Pancreas (tissue), 10 donors: ENCODE measurements at regions not wholly inside any gene's neighbourhood (a gene's known extent, or its start where the extent isn't known, plus 50 kb on each side); places are given as distances from the start of the nearest gene placed in this dataset.

ENCODE experiments used
- ATAC-seq, 4 donors: fragments of 200-7000 bp; cut with Tn5 transposase; one replicate each; pipeline versions ENCODE4 v1.8.0 to v1.9.1; 2020; ENCODE audit warnings: mild to moderate bottlenecking in 4 of 4, moderate library complexity in 4 of 4
- DNase-seq, 6 donors: peaks; one replicate each; pipeline ENCODE4 v3.0.0-alpha.2; 2020
- FAIRE-seq: peaks from 2 replicates; lab custom pipeline; 2012; peaks lifted over from hg19 to GRCh38; lab: Jason Lieb, UNC
- H3K27ac ChIP-seq, 4 donors: fragments of 200-600 bp; sonication (generic); 1 replicate in 3 of 4; 2 replicates in 1 of 4; pipeline versions ENCODE4 v1.5.0 to v1.8.0; 2020
- H3K27me3 ChIP-seq, 4 donors: fragments of 200-600 bp; one replicate each; pipeline ENCODE4 v1.8.0; 2021
- H3K36me3 ChIP-seq, 3 donors: fragments of 200-600 bp; sonication (generic) in 1 of 3; one replicate each; pipeline versions ENCODE4 v1.5.0 to v1.8.0; 2020 to 2021
- H3K4me1 ChIP-seq, 3 donors: fragments of 200-600 bp; one replicate each; pipeline ENCODE4 v1.8.0; 2021
- H3K4me3 ChIP-seq, 4 donors: fragments of 200-600 bp; sonication (generic) in 2 of 4; one replicate each; pipeline versions ENCODE4 v1.5.0 to v1.8.0; 2020 to 2021
- H3K9me3 ChIP-seq, 4 donors: fragments of 200-600 bp; one replicate each; pipeline ENCODE4 v1.8.0; 2021
- CTCF ChIP-seq, 4 donors: fragments of 200-600 bp; sonication (generic) in 3 of 4; IDR thresholded peaks; one replicate each; pipeline versions ENCODE4 v1.5.0 to v1.8.0; 2021; ENCODE audit warnings: antibody characterized with exemption in 4 of 4
- WGBS, 2 donors: extraction: QIAGEN DNeasy Blood & Tissue Kit; methylation state at CpG; one replicate each; pipeline ENCODE4 v1.1.7; 2013; 5-methylcytosine and 5-hydroxymethylcytosine counted together
- intact Hi-C, 3 donors: fragments of 100-400 bp; cut with DNase I; formaldehyde crosslinking; loops; one replicate each; pipeline versions ENCODE4 v1.11.1 to v1.14.2; 2022
- donor health status: healthy with polysubstance abuse.
- donor health status: DM: no; HTN: no; CAD: no; lungs with moderate emphysema.
- donor health status: DM: no; HTN: no; CAD: no.
- donor health status: control.
- donor health status: control.
- donor health status: Bipolar disorder and iron deficiency.
- donor health status: DM: yes; HTN: yes; CAD: no.
- donor health status: DM: no; HTN: no; CAD: no.
- donor health status: DM: no; HTN: no; CAD: no.
- donor health status: DM: yes; HTN: yes; CAD: no.

GRCh38 chr5:133824661-133825254 is 143.7 kb downstream of the C5orf15 start:
- FAIRE-seq (no peak), DNase-seq (no peak), ATAC-seq (no peak)
- 80 to 82% methylated on average over 6 of the region's 6 CpGs for whole genome bisulfite sequencing, 2 donors
- intact Hi-C loops = no loop called here
- Histone ChIP-seq H3K9me3 (no peaks in the 10 kb centered on the region), H3K4me1 (peaks cover 0 to 11% (median 0%) of the 10 kb centered on the region in 3 donors), H3K27me3 (no peaks in the 10 kb centered on the region), H3K36me3 (no peaks in the 10 kb centered on the region), H3K4me3 (no peak overlapping the region), H3K27ac (no peak overlapping the region)
- TF ChIP-seq CTCF (IDR thresholded peaks at IDR 0.05) = no peak

- intact Hi-C loops = no loop called here
- WGBS, 2 donors = 65 to 70% methylated on average over 3 of the region's 3 CpGs
- FAIRE-seq (no peak), DNase-seq (no peak), ATAC-seq (no peak)
- Histone ChIP-seq H3K27me3 (no peaks in the 10 kb centered on the region), H3K9me3 (no peaks in the 10 kb centered on the region), H3K4me3 (no peak overlapping the region), H3K4me1 (peaks cover 0 to 16% (median 6%) of the 10 kb centered on the region in 3 donors), H3K27ac (peak overlapping the region in 2 of 4 donors; percentile 61 to 68), H3K36me3 (no peaks in the 10 kb centered on the region)
- no peak for TF ChIP-seq CTCF (IDR thresholded peaks at IDR 0.05)
Observed at GRCh38 chr5:133821889-133822288, 146.5 kb downstream of the C5orf15 start.

GRCh38 chr5:133821311-133821741 is 147.1 kb downstream of the C5orf15 start:
- H3K4me3 ChIP-seq = no peak overlapping the region
- H3K27me3 ChIP-seq = no peaks in the 10 kb centered on the region
- no peak for TF ChIP-seq CTCF (IDR thresholded peaks at IDR 0.05)

GRCh38 chr5:133820507-133820906 is 147.9 kb downstream of the C5orf15 start:
- intact Hi-C loops = no loop called here
- 54 to 64% methylated on average over 3 of the region's 3 CpGs for WGBS, 2 donors
- Histone ChIP-seq H3K36me3 (no peaks in the 10 kb centered on the region), H3K4me1 (peaks cover 0 to 16% (median 6%) of the 10 kb centered on the region in 3 donors), H3K27me3 (no peaks in the 10 kb centered on the region), H3K9me3 (no peaks in the 10 kb centered on the region), H3K4me3 (no peak overlapping the region), H3K27ac (peak overlapping the region in 2 of 4 donors; percentile 61 to 68)
- no peak for FAIRE-seq
- ATAC-seq = no peak
- DNase-seq = no peak
- no peak for TF ChIP-seq CTCF (IDR thresholded peaks at IDR 0.05)

More at GRCh38 chr5:133821311-133821741, 147.1 kb downstream of the C5orf15 start:
- Histone ChIP-seq H3K9me3 (no peaks in the 10 kb centered on the region), H3K4me1 (peaks cover 0 to 16% (median 6%) of the 10 kb centered on the region in 3 donors), H3K27ac (peak overlapping the region in 3 of 4 donors; percentile 4 to 68 (median 61)), H3K36me3 (no peaks in the 10 kb centered on the region)
- FAIRE-seq (no peak), DNase-seq (no peak), ATAC-seq (peak in 3 of 4 donors; percentile 29 to 67 (median 58))
- intact Hi-C loops = no loop called here
- 67 to 74% methylated on average over 2 of the region's 2 CpGs for WGBS, 2 donors

GRCh38 chr5:133819977-133820471 is 148.4 kb downstream of the C5orf15 start:
- DNase-seq (no peak), FAIRE-seq (no peak), ATAC-seq (no peak)
- Histone ChIP-seq H3K27me3 (no peaks in the 10 kb centered on the region), H3K4me1 (peaks cover 0 to 16% (median 6%) of the 10 kb centered on the region in 3 donors), H3K36me3 (no peaks in the 10 kb centered on the region), H3K27ac (peak overlapping the region in 2 of 4 donors; percentile 61 to 68), H3K4me3 (no peak overlapping the region), H3K9me3 (no peaks in the 10 kb centered on the region)
- TF ChIP-seq CTCF (IDR thresholded peaks at IDR 0.05) = no peak
- WGBS, 2 donors = 53 to 56% methylated on average over 11 of the region's 11 CpGs
- intact Hi-C loops = no loop called here
